Stimulated activated CD4-positive, alpha-beta T cell treated with anti-CD3 and anti-CD28 coated beads, Interleukin-4, amount 100 ng/mL, for 24 hours (primary cell): ENCODE measurements at regions not wholly inside any gene's neighbourhood (a gene's known extent, or its start where the extent isn't known, plus 50 kb on each side); places are given as distances from the start of the nearest gene placed in this dataset.

ENCODE experiments used
- DNase-seq: peaks from one replicate; pipeline ENCODE4 v3.0.0-alpha.2; 2020

DNA sequence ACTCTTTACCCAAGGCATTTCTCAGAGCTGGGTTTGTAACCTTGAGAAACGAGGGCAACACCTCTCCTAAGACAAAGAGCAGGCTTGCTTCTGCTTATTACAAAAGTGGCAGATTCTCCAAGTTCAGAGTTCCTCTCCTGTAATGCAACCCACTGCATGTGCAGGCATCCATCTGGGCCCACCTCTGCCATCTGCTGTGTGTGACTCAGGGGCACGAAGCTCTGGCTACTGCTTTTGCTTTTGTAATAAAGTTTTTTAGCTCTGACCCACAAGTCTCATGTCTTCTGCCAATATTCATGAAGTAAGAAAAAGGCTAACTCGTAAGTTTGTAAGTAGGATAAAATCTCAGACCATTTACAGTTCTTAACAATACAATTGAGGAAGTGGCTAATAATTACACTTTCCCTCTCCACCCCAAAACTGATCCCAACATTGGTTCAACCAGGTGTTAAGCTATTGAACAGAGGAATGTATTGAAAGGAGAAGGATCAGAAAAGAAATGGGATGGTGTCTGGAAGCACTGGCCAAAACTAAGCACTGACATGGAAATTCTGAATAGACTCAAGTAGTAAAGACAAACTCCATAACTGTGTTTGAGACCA lies 51.7 kb upstream of the SMLR1 start:
- no peak for DNase-seq

DNA sequence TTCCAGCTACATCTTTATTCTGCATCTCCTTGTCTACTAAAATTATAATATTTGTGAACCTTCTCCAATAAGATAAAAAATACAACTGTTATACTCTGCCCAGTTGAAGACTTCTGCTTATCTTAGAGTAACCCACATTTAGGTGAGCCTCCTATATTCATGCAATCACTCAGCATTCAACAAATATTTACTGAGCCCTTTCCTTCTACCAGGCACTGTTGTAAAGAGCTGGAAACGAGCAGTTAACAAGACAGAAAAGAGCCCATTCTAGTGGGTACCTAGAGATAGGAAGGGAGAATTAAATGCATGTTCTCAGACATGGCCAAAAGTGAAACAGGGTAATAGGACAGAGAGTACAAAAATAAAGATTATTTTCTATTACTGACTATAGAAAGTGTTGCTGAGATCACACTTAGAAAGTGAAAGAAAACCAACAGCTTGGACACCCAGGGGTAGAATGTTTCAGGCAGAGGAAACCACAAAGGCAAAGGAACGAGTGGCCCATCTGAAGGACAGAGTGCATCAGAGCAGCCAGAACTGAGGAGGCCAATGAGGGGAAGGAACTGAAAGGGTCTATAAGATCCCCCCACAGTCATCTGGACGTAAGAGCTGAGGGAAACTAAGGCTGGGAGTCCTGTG lies 50.8 kb upstream of the SMLR1 start:
- DNase-seq, result no peak
